Trophoblast cell (in vitro differentiated cells and primary cell): ENCODE measurements at regions not wholly inside any gene's neighbourhood (a gene's known extent, or its start where the extent isn't known, plus 50 kb on each side); places are given as distances from the start of the nearest gene placed in this dataset.

Experiments used
- DNase-seq, 2 donors: peaks; one replicate each; pipeline ENCODE4 v3.0.0-alpha.2; 2016
- H2AFZ ChIP-seq: 2 replicates; pipeline ENCODE4 v1.6.1; 2013; ENCODE audit warnings: low read length, moderate library complexity, mild to moderate bottlenecking; ENCODE audit not compliant: insufficient read depth, poor library complexity
- H2AK5ac ChIP-seq: 2 replicates; pipeline ENCODE4 v1.6.1; 2013; ENCODE audit warnings: mild to moderate bottlenecking, low read length
- H2BK120ac ChIP-seq: 2 replicates; pipeline ENCODE4 v1.6.1; 2013; ENCODE audit warnings: low read length, mild to moderate bottlenecking, moderate library complexity; ENCODE audit not compliant: insufficient read depth, poor library complexity
- H2BK12ac ChIP-seq: 2 replicates; pipeline ENCODE4 v1.6.1; 2013; ENCODE audit warnings: mild to moderate bottlenecking, low read length, moderate library complexity
- H2BK5ac ChIP-seq: 2 replicates; pipeline ENCODE4 v1.6.1; 2013; ENCODE audit warnings: low read length, low read depth, moderate library complexity, mild to moderate bottlenecking; ENCODE audit not compliant: poor library complexity
- H3K14ac ChIP-seq: 2 replicates; pipeline ENCODE4 v1.6.1; 2013; ENCODE audit warnings: mild to moderate bottlenecking, low read length
- H3K18ac ChIP-seq: 2 replicates; pipeline ENCODE4 v1.6.1; 2013; ENCODE audit warnings: mild to moderate bottlenecking, low read length
- H3K23ac ChIP-seq: 2 replicates; pipeline ENCODE4 v1.6.1; 2013; ENCODE audit warnings: low read length
- H3K27ac ChIP-seq: 2 replicates; pipeline ENCODE4 v1.5.1; 2013; ENCODE audit warnings: low read depth, mild to moderate bottlenecking, inconsistent platforms, low read length, moderate library complexity
- H3K27me3 ChIP-seq: 2 replicates; pipeline ENCODE4 v1.6.1; 2013; ENCODE audit warnings: inconsistent platforms, mild to moderate bottlenecking, low read length, moderate library complexity; ENCODE audit not compliant: insufficient read depth
- H3K36me3 ChIP-seq, 2 experiments: 1 replicate in 1 of 2; 2 replicates in 1 of 2; pipeline ENCODE4 v1.6.1; 2013; ENCODE audit warnings: low read length in 2 of 2, mild to moderate bottlenecking in 2 of 2, moderate library complexity in 1 of 2; ENCODE audit not compliant: insufficient read depth in 2 of 2, control insufficient read depth in 1 of 2
- H3K4ac ChIP-seq: 2 replicates; pipeline ENCODE4 v1.6.1; 2013; ENCODE audit warnings: low read depth, mild to moderate bottlenecking, low read length, moderate library complexity
- H3K4me1 ChIP-seq, 2 experiments: 1 replicate in 1 of 2; 2 replicates in 1 of 2; pipeline ENCODE4 v1.6.1; 2013; ENCODE audit warnings: low read length in 2 of 2, mild to moderate bottlenecking in 2 of 2, moderate library complexity in 1 of 2; ENCODE audit not compliant: insufficient read depth in 2 of 2, control insufficient read depth in 1 of 2
- H3K4me2 ChIP-seq: 2 replicates; pipeline ENCODE4 v1.6.1; 2013; ENCODE audit warnings: inconsistent platforms, mild to moderate bottlenecking, low read length, moderate library complexity
- H3K4me3 ChIP-seq: 2 replicates; pipeline ENCODE4 v1.5.1; 2013; ENCODE audit warnings: mild to moderate bottlenecking, low read depth, low read length, inconsistent platforms
- H3K79me1 ChIP-seq: one replicate; pipeline ENCODE4 v1.6.1; 2013; ENCODE audit warnings: low read length
- H3K79me2 ChIP-seq: 2 replicates; pipeline ENCODE4 v1.6.1; 2013; ENCODE audit warnings: low read length, mild to moderate bottlenecking; ENCODE audit not compliant: control insufficient read depth, insufficient read depth, poor library complexity
- H3K9ac ChIP-seq: 2 replicates; pipeline ENCODE4 v1.6.1; 2013; ENCODE audit warnings: mild to moderate bottlenecking, low read length
- H3K9me3 ChIP-seq: 2 replicates; pipeline ENCODE4 v1.6.1; 2013; ENCODE audit warnings: low read depth, mild to moderate bottlenecking, control low read depth, inconsistent platforms, low read length; ENCODE audit not compliant: insufficient read depth
- H4K12ac ChIP-seq: 2 replicates; pipeline ENCODE4 v1.6.1; 2013; ENCODE audit warnings: low read depth, mild to moderate bottlenecking, low read length, moderate library complexity
- H4K8ac ChIP-seq: 2 replicates; pipeline ENCODE4 v1.6.1; 2013; ENCODE audit warnings: low read depth, mild to moderate bottlenecking, low read length, moderate library complexity
- H4K91ac ChIP-seq: one replicate; pipeline ENCODE4 v1.6.1; 2013; ENCODE audit warnings: low read depth, mild to moderate bottlenecking, low read length, moderate library complexity
- WGBS: extraction: QIAGEN DNeasy Blood & Tissue Kit; methylation state at CpG from one replicate; pipeline ENCODE4 v1.1.7; 2013; ENCODE audit warnings: missing lambda C conversion rate; ENCODE audit not compliant: insufficient read length, insufficient coverage; ENCODE audit errors: extremely low coverage; 5-methylcytosine and 5-hydroxymethylcytosine counted together

- no peaks in the 10 kb centered on the region for H3K27me3 ChIP-seq
- H2BK5ac ChIP-seq, result no peak overlapping the region
- no peaks in the 10 kb centered on the region for H3K79me2 ChIP-seq
- no peak overlapping the region for H4K91ac ChIP-seq
- H3K4me3 ChIP-seq, result no peak overlapping the region
- 100% methylated on average over 6 of the region's 8 CpGs for WGBS
- no peak overlapping the region for H2BK12ac ChIP-seq
- H4K8ac ChIP-seq, result no peak overlapping the region
- no peak overlapping the region for H3K27ac ChIP-seq
- H3K9me3 ChIP-seq, result peaks cover 7% of the 10 kb centered on the region
- no peak overlapping the region for H3K18ac ChIP-seq
- no peak overlapping the region for H3K9ac ChIP-seq
- no peak overlapping the region for H2AK5ac ChIP-seq
- no peak overlapping the region for H3K4ac ChIP-seq
- H3K4me1 ChIP-seq, result no peaks in the 10 kb centered on the region
- DNase-seq, result no peak
- no peak overlapping the region for H4K12ac ChIP-seq
- H3K79me1 ChIP-seq, result no peaks in the 10 kb centered on the region
- H3K36me3 ChIP-seq, result no peaks in the 10 kb centered on the region
- H3K23ac ChIP-seq, result no peak overlapping the region
- no peak overlapping the region for H3K14ac ChIP-seq
- no peak overlapping the region for H3K4me2 ChIP-seq
- no peak overlapping the region for H2BK120ac ChIP-seq
- H2AFZ ChIP-seq, result no peak overlapping the region
Observed at GRCh38 chr7:51477323-51477722, 160.7 kb upstream of the COBL start.

DNA sequence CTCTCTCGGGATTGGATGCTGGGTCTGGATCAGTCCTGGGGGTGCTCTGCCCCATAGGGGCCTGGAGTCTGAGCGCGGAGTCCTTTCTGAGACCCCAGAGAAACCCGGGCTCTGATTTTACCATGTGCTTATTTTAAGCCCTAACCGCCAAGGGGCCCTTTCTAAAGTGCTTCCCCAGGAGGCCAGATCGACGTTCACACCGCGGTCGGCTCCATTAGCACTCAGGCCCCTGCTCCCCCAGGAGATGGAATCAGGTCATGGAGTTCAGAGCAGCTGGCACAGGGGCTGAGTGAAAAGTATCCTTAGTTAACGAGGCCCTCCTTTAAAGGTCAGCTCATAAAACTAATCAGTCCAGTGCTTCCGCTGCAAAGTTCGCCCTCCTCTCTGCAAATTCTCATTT lies 159.4 kb upstream of the COBL start:
- no peak overlapping the region for H3K4me3 ChIP-seq

DNA sequence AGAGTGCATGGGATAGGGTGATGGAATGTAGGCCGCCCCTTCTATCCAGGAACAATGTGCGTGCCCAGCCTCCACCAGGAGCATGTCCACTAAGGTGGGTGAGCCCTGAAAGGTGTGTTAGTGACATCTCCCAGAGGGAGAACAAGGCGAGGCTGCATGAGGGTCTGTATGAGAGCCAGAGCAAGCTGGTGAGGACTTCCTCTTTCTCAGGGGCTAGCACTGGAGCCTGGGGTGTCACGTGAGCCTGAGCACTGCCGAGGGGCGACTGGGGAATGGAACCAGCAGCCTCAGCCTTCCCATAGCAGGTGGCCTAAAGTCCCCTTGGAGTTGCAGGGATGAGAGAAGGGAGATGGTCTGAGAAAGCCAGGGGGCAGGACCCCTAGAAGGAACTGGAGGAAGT lies 156.3 kb upstream of the COBL start:
- no peaks in the 10 kb centered on the region for H3K36me3 ChIP-seq
- no peak overlapping the region for H2BK12ac ChIP-seq
- no peak overlapping the region for H3K14ac ChIP-seq
- no peak overlapping the region for H3K4me3 ChIP-seq
- no peak overlapping the region for H3K4ac ChIP-seq
- no peak overlapping the region for H4K12ac ChIP-seq
- H3K4me1 ChIP-seq, result no peaks in the 10 kb centered on the region
- peaks cover 7% of the 10 kb centered on the region for H3K9me3 ChIP-seq
- H3K18ac ChIP-seq, result no peak overlapping the region
- no peak overlapping the region for H3K9ac ChIP-seq
- no peak overlapping the region for H3K4me2 ChIP-seq
- H2AK5ac ChIP-seq, result no peak overlapping the region
- no peak overlapping the region for H4K91ac ChIP-seq
- no peaks in the 10 kb centered on the region for H3K79me1 ChIP-seq
- H3K27me3 ChIP-seq, result no peaks in the 10 kb centered on the region
- no peak for DNase-seq
- WGBS, result no CpG with 5 or more reads among the region's 6 CpGs
- H2BK5ac ChIP-seq, result no peak overlapping the region
- H3K27ac ChIP-seq, result no peak overlapping the region
- H3K23ac ChIP-seq, result no peak overlapping the region
- H2AFZ ChIP-seq, result no peak overlapping the region
- H3K79me2 ChIP-seq, result no peaks in the 10 kb centered on the region
- H2BK120ac ChIP-seq, result no peak overlapping the region
- no peak overlapping the region for H4K8ac ChIP-seq

More for the DNA sequence above, 159.4 kb upstream of the COBL start:
- Histone ChIP-seq H3K14ac (no peak overlapping the region), H2BK12ac (no peak overlapping the region), H3K27ac (no peak overlapping the region), H3K4me2 (no peak overlapping the region), H4K12ac (no peak overlapping the region), H3K4me1 (no peaks in the 10 kb centered on the region), H4K8ac (no peak overlapping the region), H3K9me3 (peaks cover 7% of the 10 kb centered on the region), H2BK5ac (no peak overlapping the region), H2AK5ac (no peak overlapping the region), H3K9ac (no peak overlapping the region), H3K23ac (no peak overlapping the region), H2BK120ac (no peak overlapping the region), H4K91ac (no peak overlapping the region), H3K27me3 (no peaks in the 10 kb centered on the region), H3K4ac (no peak overlapping the region), H3K79me1 (no peaks in the 10 kb centered on the region), H3K18ac (no peak overlapping the region), H2AFZ (no peak overlapping the region), H3K36me3 (no peaks in the 10 kb centered on the region), H3K79me2 (no peaks in the 10 kb centered on the region)
- no CpG with 5 or more reads among the region's 13 CpGs for WGBS
- DNase-seq, result no peak

GRCh38 chr7:51471981-51472296 lies 155.3 kb upstream of the COBL start:
- H3K36me3 ChIP-seq, result no peaks in the 10 kb centered on the region
- no peaks in the 10 kb centered on the region for H3K79me2 ChIP-seq
- no peak overlapping the region for H3K9ac ChIP-seq
- no peak overlapping the region for H4K91ac ChIP-seq
- H3K79me1 ChIP-seq, result no peaks in the 10 kb centered on the region
- H3K14ac ChIP-seq, result no peak overlapping the region
- H3K27me3 ChIP-seq, result no peaks in the 10 kb centered on the region
- H2AFZ ChIP-seq, result no peak overlapping the region
- H3K4me2 ChIP-seq, result no peak overlapping the region
- no peaks in the 10 kb centered on the region for H3K4me1 ChIP-seq
- no peak overlapping the region for H2BK120ac ChIP-seq
- peaks cover 2% of the 10 kb centered on the region for H3K9me3 ChIP-seq
- no peak overlapping the region for H2BK5ac ChIP-seq
- no CpG with 5 or more reads among the region's 11 CpGs for WGBS
- DNase-seq, result peak in 1 of 2 donors; percentile 13
- H3K27ac ChIP-seq, result no peak overlapping the region
- H2BK12ac ChIP-seq, result no peak overlapping the region
- H3K23ac ChIP-seq, result no peak overlapping the region
- H3K4me3 ChIP-seq, result no peak overlapping the region
- H4K8ac ChIP-seq, result no peak overlapping the region
- no peak overlapping the region for H3K4ac ChIP-seq
- H2AK5ac ChIP-seq, result no peak overlapping the region
- no peak overlapping the region for H4K12ac ChIP-seq
- no peak overlapping the region for H3K18ac ChIP-seq
